KOPT-K1 (cell line): ENCODE measurements at regions not wholly inside any gene's neighbourhood (a gene's known extent, or its start where the extent isn't known, plus 50 kb on each side); places are given as distances from the start of the nearest gene placed in this dataset.
"Not testable (repeated sequence)": the region's sequence is repeated elsewhere in the genome, so short reads cannot be mapped to it uniquely, and the experiment has no call there.

Experiments
- H3K27ac ChIP-seq: fragments of 200-600 bp; sonication (generic); 2 replicates; pipeline ENCODE4 v1.5.1; 2016; ENCODE audit warnings: antibody characterized with exemption, mild to moderate bottlenecking, low read depth, low read length; ENCODE audit not compliant: poor library complexity, severe bottlenecking
- H3K36me3 ChIP-seq: fragments of 200-600 bp; sonication (generic); 2 replicates; pipeline ENCODE4 v1.5.1; 2017; ENCODE audit warnings: antibody characterized with exemption, mild to moderate bottlenecking, low read length, moderate library complexity; ENCODE audit not compliant: insufficient read depth
- H3K9me3 ChIP-seq: fragments of 200-600 bp; sonication (generic); 2 replicates; pipeline ENCODE4 v1.5.1; 2017; ENCODE audit warnings: antibody characterized with exemption, low read length, mild to moderate bottlenecking; ENCODE audit not compliant: insufficient read depth, poor library complexity, severe bottlenecking

DNA sequence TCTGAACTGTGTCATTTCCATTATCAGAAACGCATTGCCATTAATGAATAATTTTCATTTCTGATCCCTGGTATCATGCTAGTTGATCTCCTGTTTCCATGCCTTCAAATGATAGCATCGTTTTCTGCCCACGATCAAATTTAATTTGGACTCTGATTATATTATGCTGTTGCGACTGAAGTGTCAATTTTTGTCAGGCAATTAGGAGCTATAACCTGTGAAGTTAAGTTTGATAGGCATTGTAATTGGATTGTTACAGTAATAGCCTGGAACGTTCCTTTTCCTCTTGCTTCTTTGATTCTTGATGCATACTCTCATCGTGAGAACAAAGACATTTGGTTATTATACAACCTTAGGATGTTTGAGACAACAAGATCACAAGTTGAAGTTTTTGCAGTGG lies 356.3 kb downstream of the VRK1 start:
- Histone ChIP-seq H3K9me3 (peaks cover under 1% of the 10 kb centered on the region), H3K36me3 (no peaks in the 10 kb centered on the region), H3K27ac (no peak overlapping the region)

GRCh38 chr14:97155320-97155719 lies 358.1 kb downstream of the VRK1 start:
- H3K27ac ChIP-seq, result no peak overlapping the region
- no peaks in the 10 kb centered on the region for H3K36me3 ChIP-seq
- H3K9me3 ChIP-seq, result peaks cover 17% of the 10 kb centered on the region

DNA sequence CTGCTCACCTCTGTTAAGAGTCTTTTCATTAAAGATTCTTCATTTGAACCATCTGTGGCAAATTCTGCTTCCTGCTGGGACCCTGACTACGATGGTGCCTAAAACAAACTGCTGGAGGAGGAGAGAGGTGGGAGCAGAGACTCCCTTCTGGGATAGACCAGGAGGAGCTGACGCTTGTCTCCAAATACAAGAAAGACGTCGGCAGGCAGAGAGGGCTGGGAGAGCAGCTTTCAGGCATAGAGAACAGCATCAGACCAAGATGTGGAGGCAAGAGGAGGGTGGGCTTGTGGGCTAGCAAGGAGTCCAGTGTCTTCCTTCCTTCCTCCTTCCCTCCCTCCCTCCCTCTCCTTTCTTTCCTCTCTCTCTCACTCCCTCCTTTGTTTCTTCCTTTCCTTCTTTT lies 358.6 kb downstream of the VRK1 start:
- Histone ChIP-seq H3K36me3 (no peaks in the 10 kb centered on the region), H3K9me3 (peaks cover 17% of the 10 kb centered on the region)

DNA sequence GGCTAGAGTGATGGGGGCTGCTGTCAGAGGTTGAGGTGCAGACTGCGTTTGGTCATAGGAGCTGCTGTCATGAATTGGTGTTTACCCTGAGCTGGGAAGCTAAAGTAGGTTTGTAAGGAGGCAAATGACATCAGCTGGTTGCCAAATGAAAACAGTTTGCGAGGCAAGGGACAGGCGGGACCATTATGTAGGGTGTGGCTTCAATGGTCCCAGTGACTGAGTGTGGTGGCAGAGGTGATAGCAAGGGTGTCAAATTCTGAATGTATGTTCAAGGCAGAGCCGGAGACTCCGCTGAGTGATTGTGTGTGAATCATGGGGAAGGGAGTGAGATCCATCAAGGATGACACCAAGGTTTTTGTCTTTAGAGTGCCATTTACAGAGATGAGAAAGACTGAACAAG lies 359.5 kb downstream of the VRK1 start:
- Histone ChIP-seq H3K9me3 (peaks cover 17% of the 10 kb centered on the region), H3K36me3 (no peaks in the 10 kb centered on the region), H3K27ac (no peak overlapping the region)

More for the DNA sequence above, 358.6 kb downstream of the VRK1 start:
- H3K27ac ChIP-seq, result no peak overlapping the region

GRCh38 chr14:97158102-97158501 lies 360.9 kb downstream of the VRK1 start:
- Histone ChIP-seq H3K27ac (no peak overlapping the region), H3K9me3 (peaks cover 17% of the 10 kb centered on the region), H3K36me3 (no peaks in the 10 kb centered on the region)

DNA sequence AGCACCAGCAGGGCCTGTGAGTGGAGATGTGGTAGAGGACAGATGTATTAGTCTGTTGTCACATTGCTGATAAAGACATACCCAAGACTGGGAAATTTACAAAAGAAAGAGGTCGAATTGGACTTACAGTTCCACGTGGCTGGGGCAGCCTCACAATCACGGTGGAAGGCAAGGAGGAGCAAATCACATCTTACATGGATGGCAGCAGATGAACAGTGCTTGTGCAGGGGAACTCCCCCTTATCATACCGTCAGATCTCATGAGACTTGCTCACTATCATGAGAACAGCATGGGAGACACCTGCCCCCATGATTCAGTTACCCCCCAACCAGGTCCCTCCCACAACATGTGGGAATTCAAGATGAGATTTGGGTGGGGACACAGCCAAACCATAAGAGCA lies 361.9 kb downstream of the VRK1 start:
- H3K27ac ChIP-seq, result no peak overlapping the region
- H3K9me3 ChIP-seq, result peaks cover 17% of the 10 kb centered on the region
- no peaks in the 10 kb centered on the region for H3K36me3 ChIP-seq

DNA sequence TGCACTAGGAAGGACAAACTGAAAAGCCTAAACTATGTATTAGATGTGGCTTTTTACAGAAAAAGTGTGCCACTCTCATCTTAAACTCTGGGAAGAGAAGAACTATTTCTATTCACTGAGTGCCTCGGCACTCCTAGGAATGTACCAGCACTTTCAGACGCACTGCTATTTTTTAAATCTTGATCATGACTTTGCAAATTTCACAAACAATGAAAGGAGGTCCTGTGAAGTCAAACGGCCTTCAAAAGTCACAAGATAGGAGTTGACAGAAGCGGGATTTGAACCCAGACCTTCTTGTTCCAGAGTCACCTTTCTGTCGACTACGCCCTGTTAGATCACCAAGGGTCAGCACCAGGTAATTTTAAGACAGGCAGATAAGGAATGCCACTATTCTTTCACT lies 365.4 kb downstream of the VRK1 start:
- H3K27ac ChIP-seq, result no peak overlapping the region
- peaks cover 17% of the 10 kb centered on the region for H3K9me3 ChIP-seq
- no peaks in the 10 kb centered on the region for H3K36me3 ChIP-seq

- H3K36me3 ChIP-seq, result no peaks in the 10 kb centered on the region
- no peak overlapping the region for H3K27ac ChIP-seq
- H3K9me3 ChIP-seq, result peaks cover 12% of the 10 kb centered on the region
Measured at GRCh38 chr14:97164021-97164420, 366.8 kb downstream of the VRK1 start.

GRCh38 chr14:97166497-97166896 lies 369.3 kb downstream of the VRK1 start:
- H3K36me3 ChIP-seq, result no peaks in the 10 kb centered on the region
- no peaks in the 10 kb centered on the region for H3K9me3 ChIP-seq
- H3K27ac ChIP-seq, result no peak overlapping the region

DNA sequence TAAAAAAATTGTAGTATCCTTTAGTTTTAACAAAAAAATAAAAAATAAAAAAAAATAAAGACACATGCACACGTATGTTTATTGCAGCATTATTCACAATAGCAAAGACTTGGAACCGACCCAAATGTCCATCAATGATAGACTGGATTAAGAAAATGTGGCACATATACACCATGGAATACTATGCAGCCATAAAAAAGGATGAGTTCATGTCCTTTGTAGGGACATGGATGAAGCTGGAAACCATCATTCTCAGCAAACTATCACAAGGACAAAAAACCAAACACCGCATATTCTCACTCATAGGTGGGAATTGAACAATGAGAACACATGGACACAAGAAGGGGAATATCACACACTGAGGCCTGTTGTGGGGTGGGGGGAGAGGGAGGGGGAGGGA lies 370.4 kb downstream of the VRK1 start:
- not testable (repeated sequence) for H3K27ac ChIP-seq, H3K9me3 ChIP-seq, H3K36me3 ChIP-seq

- Histone ChIP-seq H3K36me3 (no peaks in the 10 kb centered on the region), H3K27ac (no peak overlapping the region)
Measured at GRCh38 chr14:97172644-97173043, 375.5 kb downstream of the VRK1 start.

GRCh38 chr14:97177016-97177415 lies 379.8 kb downstream of the VRK1 start:
- no peaks in the 10 kb centered on the region for H3K36me3 ChIP-seq
- no peak overlapping the region for H3K27ac ChIP-seq
- no peaks in the 10 kb centered on the region for H3K9me3 ChIP-seq

More at GRCh38 chr14:97172644-97173043, 375.5 kb downstream of the VRK1 start:
- no peaks in the 10 kb centered on the region for H3K9me3 ChIP-seq

- Histone ChIP-seq H3K27ac (no peak overlapping the region), H3K36me3 (no peaks in the 10 kb centered on the region), H3K9me3 (no peaks in the 10 kb centered on the region)
Measured at GRCh38 chr14:97177635-97178034, 380.5 kb downstream of the VRK1 start.

- Histone ChIP-seq H3K36me3 (no peaks in the 10 kb centered on the region), H3K9me3 (no peaks in the 10 kb centered on the region), H3K27ac (peak overlapping the region; percentile 7)
Measured at GRCh38 chr14:97178781-97179180, 381.6 kb downstream of the VRK1 start.

- no peak overlapping the region for H3K27ac ChIP-seq
- H3K36me3 ChIP-seq, result no peaks in the 10 kb centered on the region
- no peaks in the 10 kb centered on the region for H3K9me3 ChIP-seq
Measured at GRCh38 chr14:97179573-97179972, 382.4 kb downstream of the VRK1 start.

DNA sequence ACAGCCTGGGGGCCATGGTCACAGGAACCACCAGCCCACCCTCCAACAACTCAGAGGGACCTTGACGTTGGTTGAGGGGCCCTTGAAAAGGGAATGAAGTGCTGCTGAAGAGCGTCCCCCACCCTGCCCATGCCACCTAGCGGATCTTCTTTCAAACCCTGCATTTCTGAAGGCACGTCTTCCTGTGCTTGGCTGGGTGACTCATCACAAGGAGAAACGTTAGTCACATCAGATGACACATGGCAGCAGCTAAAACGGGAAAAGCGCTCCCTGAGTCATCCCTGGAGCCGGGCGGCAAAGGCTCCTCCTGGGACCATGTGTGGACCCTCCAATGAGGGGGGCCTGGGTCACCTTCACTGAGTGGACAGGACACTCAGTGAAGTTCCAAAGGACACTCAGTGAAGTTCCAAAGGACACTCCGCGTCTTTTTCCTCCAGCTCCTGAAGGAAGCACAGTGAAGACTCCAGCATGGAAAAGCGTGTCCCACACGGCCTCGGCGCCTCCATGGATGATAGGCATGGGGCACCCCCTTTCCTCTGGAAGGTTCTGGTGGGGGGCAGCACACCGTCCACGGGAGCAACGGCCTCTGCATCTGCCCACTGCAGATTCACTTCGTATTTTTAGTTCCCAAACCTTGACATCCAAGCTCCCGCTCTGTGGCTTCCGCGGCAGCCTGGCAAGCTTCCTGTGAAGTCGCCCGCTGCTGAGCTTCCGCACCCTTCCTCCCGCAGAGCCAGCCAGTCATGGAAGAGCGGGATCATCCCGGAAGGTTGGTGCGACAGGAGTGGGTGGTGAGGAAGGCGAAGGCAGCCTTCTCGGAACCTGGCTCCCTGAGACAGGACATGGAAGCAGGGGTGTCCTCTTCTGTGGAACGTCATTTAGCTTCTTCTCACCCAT lies 383.4 kb downstream of the VRK1 start:
- H3K27ac ChIP-seq, result no peak overlapping the region
- H3K9me3 ChIP-seq, result no peaks in the 10 kb centered on the region
- H3K36me3 ChIP-seq, result no peaks in the 10 kb centered on the region
